ENCODE measurements at regions not wholly inside any gene's neighbourhood (a gene's known extent, or its start where the extent isn't known, plus 50 kb on each side); places are given as distances from the start of the nearest gene placed in this dataset.

DNA sequence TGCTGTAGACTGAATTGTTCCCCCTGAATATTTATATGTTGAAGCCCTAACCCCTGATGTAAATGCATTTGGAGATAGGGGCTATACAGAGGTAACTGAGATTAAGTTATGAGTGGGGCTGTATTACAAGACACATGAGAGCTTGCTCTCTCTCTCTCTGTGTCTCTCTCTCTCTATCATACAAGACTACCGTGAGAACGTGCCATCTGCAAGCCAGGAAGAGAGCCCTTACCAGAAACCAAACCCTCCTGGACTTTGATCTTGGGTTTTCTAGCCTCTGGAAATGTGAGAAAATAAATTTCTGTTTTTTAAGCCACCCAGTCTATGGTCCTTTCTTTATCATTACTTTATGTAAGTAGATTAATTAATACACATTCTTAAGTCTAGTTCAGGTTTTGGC, 249.3 kb upstream of the MAN1A1 start:
- Histone ChIP-seq H2BK12ac (ENCODE audit: low read depth, low read length) (no peak overlapping the region), H3K14ac (ENCODE audit: insufficient read length) (no peak overlapping the region), H3K23ac (ENCODE audit: insufficient read length) (no peak overlapping the region), H3K79me1 (ENCODE audit: low read depth, low read length) (no peaks in the 10 kb centered on the region), H3K27me3 (replicated peaks in 1 of 4; ENCODE audit: control insufficient read depth in 3 of 4, extremely low read depth in 1 of 4, insufficient read depth in 3 of 4, low read length in 3 of 4) (no peaks in the 10 kb centered on the region), H4K8ac (ENCODE audit: extremely low read depth, insufficient read depth, low read length) (no peak overlapping the region), H3K79me2 (ENCODE audit: control insufficient read depth in 1 of 2, insufficient read depth in 2 of 2, low read length in 2 of 2) (no peaks in the 10 kb centered on the region), H3K36me3 (ENCODE audit: control insufficient read depth in 2 of 4, insufficient read depth in 4 of 4, low read length in 3 of 4) (no peaks in the 10 kb centered on the region), H3K4ac (replicated peaks; ENCODE audit: insufficient read length, low read depth, low read length) (no peak overlapping the region), H3K56ac (replicated peaks; ENCODE audit: insufficient read length, low read depth, low read length) (no peak overlapping the region), H3K27ac (ENCODE audit: low read depth, low read length) (no peak overlapping the region), H4K91ac (replicated peaks; ENCODE audit: insufficient read length, low read length) (no peak overlapping the region), H2BK120ac (replicated peaks; ENCODE audit: low read depth, low read length) (no peak overlapping the region), H2AK5ac (ENCODE audit: low read depth, low read length) (no peak overlapping the region), H3K4me1 (replicated peaks in 1 of 4; ENCODE audit: control insufficient read depth in 3 of 4, insufficient read depth in 4 of 4, low read length in 3 of 4) (no peaks in the 10 kb centered on the region), H3K9ac (replicated peaks in 1 of 4; ENCODE audit: extremely low read depth in 1 of 4, low read depth in 3 of 4, low read length in 3 of 4) (no peak overlapping the region), H2BK20ac (ENCODE audit: low read length) (no peak overlapping the region), H4K20me1 (replicated peaks in 1 of 2; ENCODE audit: control insufficient read depth in 1 of 2, insufficient read depth in 2 of 2, low read length in 2 of 2) (no peaks in the 10 kb centered on the region), H3K4me3 (ENCODE audit: extremely low read depth in 1 of 4, insufficient read depth in 2 of 4, low read depth in 3 of 4, low read length in 4 of 4) (no peak overlapping the region), H3K9me3 (ENCODE audit: insufficient read depth in 2 of 2, low read depth in 1 of 2, low read length in 1 of 2) (no peaks in the 10 kb centered on the region), H4K5ac (ENCODE audit: insufficient read length, low read depth, low read length) (no peak overlapping the region), H3K4me2 (ENCODE audit: insufficient read depth in 1 of 2, low read depth in 2 of 2, low read length in 2 of 2) (no peak overlapping the region), H2BK15ac (ENCODE audit: low read length) (no peak overlapping the region), H2AFZ (ENCODE audit: low read length) (no peak overlapping the region), H3K18ac (ENCODE audit: extremely low read depth, low read length) (no peak overlapping the region), H2BK5ac (ENCODE audit: low read depth, low read length) (no peak overlapping the region), H3K23me2 (ENCODE audit: low read depth, low read length) (no peaks in the 10 kb centered on the region)
- TF ChIP-seq CBX5 (IDR thresholded peaks at IDR 0.05; ENCODE audit: low read depth, low read length) = no peak
- no peak for TF ChIP-seq SP4 (IDR thresholded peaks at IDR 0.05; ENCODE audit: low read length)
- TF ChIP-seq TAF7 (optimal IDR thresholded peaks at IDR 0.05; ENCODE audit: borderline replicate concordance, low read depth, low read length) = no peak
- TF ChIP-seq HDAC2 (IDR thresholded peaks at IDR 0.05; ENCODE audit: borderline replicate concordance in 1 of 2, low read depth in 2 of 2, low read length in 2 of 2) = no peak
- no peak for TF ChIP-seq SIRT6 (IDR thresholded peaks at IDR 0.05; ENCODE audit: low read length)
- TF ChIP-seq ASH2L (IDR thresholded peaks at IDR 0.05; ENCODE audit: low read length) = no peak
- TF ChIP-seq MAFK (IDR thresholded peaks at IDR 0.05; ENCODE audit: low read depth, low read length) = no peak
- no peak for TF ChIP-seq POU5F1 (IDR thresholded peaks at IDR 0.05; ENCODE audit: low read depth, low read length)
- TF ChIP-seq RBBP5 (IDR thresholded peaks at IDR 0.05; ENCODE audit: borderline replicate concordance, low read depth, low read length) = no peak
- TF ChIP-seq JUND (IDR thresholded peaks at IDR 0.05; ENCODE audit: low read length) = no peak
- no peak for TF ChIP-seq EGR1 (IDR thresholded peaks at IDR 0.05; ENCODE audit: borderline replicate concordance, low read depth, low read length)
- TF ChIP-seq ATF2 (IDR thresholded peaks at IDR 0.05; ENCODE audit: low read length) = no peak
- no peak for TF ChIP-seq SP1 (IDR thresholded peaks at IDR 0.05; ENCODE audit: low read depth, low read length)
- CTCF ChIA-PET (ENCODE audit: partially characterized antibody) = no interaction called here
- POLR2A ChIA-PET (ENCODE audit: partially characterized antibody) = no interaction called here
- 97% methylated on average over 2 of the region's 2 CpGs; no CpG with 5 or more reads in 1 of the 2 experiments for WGBS, 2 experiments (ENCODE audit: extremely low coverage in 1 of 2, insufficient coverage in 1 of 2, insufficient read length in 1 of 2, insufficient replicate concordance in 2 of 2, low coverage in 1 of 2, low lambda C conversion rate in 2 of 2, missing lambda C conversion rate in 1 of 2)
- no peak for DNase-seq (ENCODE audit: low read depth in 1 of 2, low spot score in 2 of 2)
- no peak for FAIRE-seq
